Kidney epithelial cell (primary cell): ENCODE measurements at regions not wholly inside any gene's neighbourhood (a gene's known extent, or its start where the extent isn't known, plus 50 kb on each side); places are given as distances from the start of the nearest gene placed in this dataset.

ENCODE experiments used
- DNase-seq: peaks from one replicate; pipeline ENCODE4 v3.0.0-alpha.2; 2010; ENCODE audit warnings: low read depth
- H3K27me3 ChIP-seq: 2 replicates; pipeline ENCODE4 v1.6.0; 2011; ENCODE audit warnings: low read length; ENCODE audit not compliant: control insufficient read depth, insufficient read depth
- H3K36me3 ChIP-seq: 2 replicates; pipeline ENCODE4 v1.5.1; 2011; ENCODE audit warnings: low read length; ENCODE audit not compliant: control insufficient read depth, insufficient read depth
- H3K4me3 ChIP-seq: 2 replicates; pipeline ENCODE4 v1.5.1; 2011; ENCODE audit warnings: low read depth, mild to moderate bottlenecking, control low read depth, low read length
- TF ChIP-seq, protein P1 (sequence below): IDR thresholded peaks from 2 replicates; pipeline ENCODE4 v1.5.1; 2011; ENCODE audit warnings: mild to moderate bottlenecking, moderate library complexity, low read length, control low read depth, inconsistent platforms; ENCODE audit not compliant: insufficient read depth, poor library complexity, severe bottlenecking

DNA sequence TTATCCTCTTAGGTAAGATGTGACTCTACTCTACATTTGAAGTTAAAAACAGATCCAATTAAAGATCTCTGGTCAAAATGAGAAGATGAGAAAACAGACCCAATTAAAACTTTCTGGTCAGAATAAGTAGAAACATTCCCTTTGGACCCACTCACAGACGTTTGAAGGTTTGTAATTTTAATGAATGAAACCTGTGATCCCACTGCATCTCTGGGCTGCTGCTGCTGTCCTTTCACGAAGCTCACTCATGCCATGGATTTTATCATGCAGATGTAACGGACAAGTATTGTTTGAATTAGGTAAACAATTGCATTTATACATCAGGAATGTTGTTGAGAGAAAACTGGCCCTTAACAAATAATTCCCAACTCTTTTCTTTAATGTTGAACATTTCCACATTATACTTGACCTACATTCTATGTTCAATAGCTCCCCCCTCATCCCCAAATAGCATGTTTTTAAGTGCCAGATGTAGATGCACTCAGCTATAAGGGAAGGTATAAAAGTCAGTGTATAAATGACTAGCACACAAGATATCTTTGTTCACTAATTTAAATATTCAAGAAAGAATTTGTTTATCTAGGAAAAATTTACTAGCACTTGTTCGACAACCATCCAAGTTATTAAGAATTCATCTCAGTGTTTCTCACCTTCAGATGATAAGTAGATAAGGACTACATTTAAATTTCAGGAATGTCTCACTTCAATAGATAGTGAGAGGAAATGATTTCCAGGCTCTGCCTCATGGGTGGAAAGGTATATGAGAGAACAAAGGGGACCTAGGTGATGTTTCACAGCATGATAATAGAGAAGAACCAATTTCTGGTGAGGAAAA lies 202.3 kb upstream of the LMNTD1 start:
- TF ChIP-seq, protein P1, sequence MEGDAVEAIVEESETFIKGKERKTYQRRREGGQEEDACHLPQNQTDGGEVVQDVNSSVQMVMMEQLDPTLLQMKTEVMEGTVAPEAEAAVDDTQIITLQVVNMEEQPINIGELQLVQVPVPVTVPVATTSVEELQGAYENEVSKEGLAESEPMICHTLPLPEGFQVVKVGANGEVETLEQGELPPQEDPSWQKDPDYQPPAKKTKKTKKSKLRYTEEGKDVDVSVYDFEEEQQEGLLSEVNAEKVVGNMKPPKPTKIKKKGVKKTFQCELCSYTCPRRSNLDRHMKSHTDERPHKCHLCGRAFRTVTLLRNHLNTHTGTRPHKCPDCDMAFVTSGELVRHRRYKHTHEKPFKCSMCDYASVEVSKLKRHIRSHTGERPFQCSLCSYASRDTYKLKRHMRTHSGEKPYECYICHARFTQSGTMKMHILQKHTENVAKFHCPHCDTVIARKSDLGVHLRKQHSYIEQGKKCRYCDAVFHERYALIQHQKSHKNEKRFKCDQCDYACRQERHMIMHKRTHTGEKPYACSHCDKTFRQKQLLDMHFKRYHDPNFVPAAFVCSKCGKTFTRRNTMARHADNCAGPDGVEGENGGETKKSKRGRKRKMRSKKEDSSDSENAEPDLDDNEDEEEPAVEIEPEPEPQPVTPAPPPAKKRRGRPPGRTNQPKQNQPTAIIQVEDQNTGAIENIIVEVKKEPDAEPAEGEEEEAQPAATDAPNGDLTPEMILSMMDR, result no peak
- no peaks in the 10 kb centered on the region for H3K27me3 ChIP-seq

DNA sequence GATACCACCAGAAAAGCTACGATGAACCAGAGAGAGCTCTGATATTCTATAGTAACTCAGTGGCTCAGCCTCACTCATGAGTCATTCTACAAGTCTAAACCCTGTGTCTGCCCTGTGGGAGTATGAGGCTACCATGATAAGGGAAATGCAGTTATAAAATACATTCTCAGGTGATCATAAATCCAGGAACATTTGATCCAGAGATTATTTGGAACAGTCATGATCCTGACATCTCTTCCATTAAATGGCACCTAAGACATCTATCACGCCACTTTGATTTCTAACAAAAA lies 202.6 kb upstream of the RASSF8 start:
- H3K27me3 ChIP-seq, result no peaks in the 10 kb centered on the region
- H3K36me3 ChIP-seq, result no peaks in the 10 kb centered on the region
- H3K4me3 ChIP-seq, result no peak overlapping the region
- DNase-seq, result no peak
- TF ChIP-seq, protein P1, result no peak

More for the DNA sequence above, 202.3 kb upstream of the LMNTD1 start:
- DNase-seq, result no peak
- Histone ChIP-seq H3K4me3 (no peak overlapping the region), H3K36me3 (no peaks in the 10 kb centered on the region)

DNA sequence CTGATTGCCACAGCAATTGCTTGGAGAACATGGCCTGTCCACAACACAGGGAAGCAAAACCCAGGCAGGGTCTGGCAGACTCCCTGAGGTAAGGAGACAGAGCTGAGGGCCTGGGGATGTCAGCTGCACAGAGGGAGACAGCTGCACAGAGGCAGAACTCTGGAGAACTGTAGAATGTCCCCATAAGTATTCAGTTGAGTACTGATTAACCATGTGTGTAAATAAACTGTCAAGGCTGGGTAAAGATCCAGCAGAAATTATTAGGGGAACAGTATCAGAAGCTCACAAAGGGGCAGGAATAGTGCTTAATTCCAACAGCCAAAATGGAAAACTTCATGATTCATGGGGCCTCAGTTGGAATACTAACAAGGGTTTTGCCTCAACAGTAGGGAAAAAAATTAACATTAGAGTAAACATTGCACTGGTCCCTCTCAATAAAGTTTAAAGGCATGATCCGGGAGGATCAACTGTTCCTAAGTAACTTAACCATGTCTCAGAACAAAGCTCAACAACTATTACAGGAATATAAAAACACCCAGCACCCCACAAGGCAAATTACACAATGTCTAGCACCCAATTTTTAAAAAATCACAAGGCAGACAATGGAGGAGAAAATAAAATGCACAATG lies 201.3 kb upstream of the RASSF8 start:
- H3K4me3 ChIP-seq, result no peak overlapping the region
- no peaks in the 10 kb centered on the region for H3K36me3 ChIP-seq
- H3K27me3 ChIP-seq, result no peaks in the 10 kb centered on the region
- TF ChIP-seq, protein P1, result no peak
- no peak for DNase-seq

DNA sequence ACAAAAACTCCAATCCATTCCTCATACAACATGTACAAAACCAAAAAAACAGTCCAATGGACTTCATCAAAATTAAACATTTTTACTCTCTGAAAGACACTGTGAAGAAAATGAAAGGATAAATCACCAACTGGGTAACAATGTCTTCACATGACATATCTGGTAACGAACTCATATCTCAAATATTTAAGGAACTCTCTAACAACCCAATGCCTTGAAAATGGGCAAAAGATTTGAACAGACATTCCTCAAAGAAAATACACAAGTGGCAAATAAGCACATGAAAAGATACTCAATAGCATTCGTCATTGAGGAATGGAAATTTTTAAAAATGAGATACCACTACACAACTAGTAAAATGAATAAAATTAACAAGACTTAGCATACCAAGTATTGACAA lies 198.7 kb upstream of the RASSF8 start:
- no peaks in the 10 kb centered on the region for H3K27me3 ChIP-seq
- no peaks in the 10 kb centered on the region for H3K36me3 ChIP-seq
- TF ChIP-seq, protein P1, result no peak
- no peak overlapping the region for H3K4me3 ChIP-seq
- DNase-seq, result no peak

DNA sequence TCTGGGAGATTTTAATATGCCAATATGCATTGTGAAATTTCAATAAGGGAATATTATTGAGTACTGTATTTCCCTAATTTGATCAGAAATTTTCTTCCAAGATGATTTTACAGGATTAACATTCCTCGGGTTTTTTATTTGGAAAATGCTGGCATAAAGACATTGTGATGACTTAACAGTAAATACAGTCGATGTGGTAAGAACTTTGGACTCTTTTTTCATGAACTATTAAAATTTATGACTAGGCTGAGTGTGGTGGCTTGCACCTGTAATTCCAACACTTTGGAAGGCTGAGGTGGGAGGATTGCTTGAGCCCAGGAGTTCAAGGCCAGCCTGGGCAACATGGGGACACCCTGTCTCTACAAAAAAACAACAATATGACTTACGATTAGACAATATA lies 197.1 kb upstream of the RASSF8 start:
- no peak for DNase-seq
- TF ChIP-seq, protein P1, result no peak
- no peaks in the 10 kb centered on the region for H3K36me3 ChIP-seq
- no peaks in the 10 kb centered on the region for H3K27me3 ChIP-seq
- H3K4me3 ChIP-seq, result no peak overlapping the region

DNA sequence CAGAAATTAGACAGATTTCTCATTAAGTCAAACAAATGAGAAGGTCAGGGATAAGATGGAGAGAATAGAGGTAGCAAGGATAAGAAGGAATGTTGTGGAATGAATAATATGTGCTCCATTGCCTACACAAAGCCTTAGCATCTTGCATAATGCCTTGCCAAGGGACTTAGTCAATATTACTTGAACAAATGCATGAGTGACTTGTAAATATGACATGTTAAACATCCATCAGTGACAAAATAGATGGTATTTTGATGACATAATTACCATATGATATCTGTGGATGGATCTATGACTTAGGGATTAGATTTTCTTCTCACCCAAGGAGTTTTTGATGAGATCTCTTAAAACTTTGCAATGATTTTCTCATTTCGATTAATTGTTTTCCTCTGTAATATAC lies 194.1 kb upstream of the RASSF8 start:
- TF ChIP-seq, protein P1, result no peak
- H3K27me3 ChIP-seq, result no peaks in the 10 kb centered on the region
- H3K4me3 ChIP-seq, result no peak overlapping the region
- no peak for DNase-seq
- no peaks in the 10 kb centered on the region for H3K36me3 ChIP-seq
